GM19467 (cell line): ENCODE measurements at regions not wholly inside any gene's neighbourhood (a gene's known extent, or its start where the extent isn't known, plus 50 kb on each side); places are given as distances from the start of the nearest gene placed in this dataset.

Experiments used
- ATAC-seq: cut with Tn5 transposase; IDR thresholded peaks from one replicate; pipeline ENCODE4 v1.9.1; 2021; ENCODE audit warnings: mild to moderate bottlenecking, moderate library complexity; ENCODE audit not compliant: unreplicated experiment

GRCh38 chr5:125152461-125153189 is 406.2 kb upstream of the ZNF608 start:
- peak; percentile 21 for ATAC-seq

GRCh38 chr5:125153231-125153630 is 406.8 kb upstream of the ZNF608 start:
- no peak for ATAC-seq

- ATAC-seq, result no peak
Measured at GRCh38 chr5:125154301-125155110, 408.1 kb upstream of the ZNF608 start.

GRCh38 chr5:125160787-125161502 is 414.5 kb upstream of the ZNF608 start:
- no peak for ATAC-seq

GRCh38 chr5:125162714-125163113 is 416.3 kb upstream of the ZNF608 start:
- no peak for ATAC-seq

- ATAC-seq, result no peak
Measured at GRCh38 chr5:125169396-125169795, 423.0 kb upstream of the ZNF608 start.

GRCh38 chr5:125171641-125172040 is 425.2 kb upstream of the ZNF608 start:
- no peak for ATAC-seq

- no peak for ATAC-seq
Measured at GRCh38 chr5:125175348-125176004, 429.0 kb upstream of the ZNF608 start.

- no peak for ATAC-seq
Measured at GRCh38 chr5:125176005-125176390, 429.6 kb upstream of the ZNF608 start.

- no peak for ATAC-seq
Measured at GRCh38 chr5:125177340-125177739, 430.9 kb upstream of the ZNF608 start.

- ATAC-seq, result no peak
Measured at GRCh38 chr5:125179612-125180011, 433.2 kb upstream of the ZNF608 start.

- ATAC-seq, result no peak
Measured at GRCh38 chr5:125180231-125180829, 433.9 kb upstream of the ZNF608 start.

- no peak for ATAC-seq
Measured at GRCh38 chr5:125181159-125181558, 434.7 kb upstream of the ZNF608 start.

GRCh38 chr5:125181955-125182354 is 435.5 kb upstream of the ZNF608 start:
- ATAC-seq, result no peak

GRCh38 chr5:125185740-125186139 is 439.3 kb upstream of the ZNF608 start:
- ATAC-seq, result no peak

- no peak for ATAC-seq
Measured at GRCh38 chr5:125186911-125187375, 440.5 kb upstream of the ZNF608 start.

GRCh38 chr5:125189531-125189941 is 443.1 kb upstream of the ZNF608 start:
- ATAC-seq, result no peak

GRCh38 chr5:125190232-125191087 is 444.0 kb upstream of the ZNF608 start:
- no peak for ATAC-seq

- ATAC-seq, result no peak
Measured at GRCh38 chr5:125194883-125195282, 448.4 kb upstream of the ZNF608 start.
